ENCODE measurements at regions not wholly inside any gene's neighbourhood (a gene's known extent, or its start where the extent isn't known, plus 50 kb on each side); places are given as distances from the start of the nearest gene placed in this dataset.
"Not testable (repeated sequence)": the region's sequence is repeated elsewhere in the genome, so short reads cannot be mapped to it uniquely, and the experiment has no call there.

GRCh38 chr5:87007737-87008136 lies 259.9 kb upstream of the RASA1 start:
- Mint-ChIP-seq H3K27ac (no peak overlapping the region), H3K36me3 (no peaks in the 10 kb centered on the region), H3K9me3 (no peaks in the 10 kb centered on the region), H3K4me1 (no peaks in the 10 kb centered on the region), H3K4me3 (no peak overlapping the region), H3K27me3 (peaks cover 2% of the 10 kb centered on the region)

DNA sequence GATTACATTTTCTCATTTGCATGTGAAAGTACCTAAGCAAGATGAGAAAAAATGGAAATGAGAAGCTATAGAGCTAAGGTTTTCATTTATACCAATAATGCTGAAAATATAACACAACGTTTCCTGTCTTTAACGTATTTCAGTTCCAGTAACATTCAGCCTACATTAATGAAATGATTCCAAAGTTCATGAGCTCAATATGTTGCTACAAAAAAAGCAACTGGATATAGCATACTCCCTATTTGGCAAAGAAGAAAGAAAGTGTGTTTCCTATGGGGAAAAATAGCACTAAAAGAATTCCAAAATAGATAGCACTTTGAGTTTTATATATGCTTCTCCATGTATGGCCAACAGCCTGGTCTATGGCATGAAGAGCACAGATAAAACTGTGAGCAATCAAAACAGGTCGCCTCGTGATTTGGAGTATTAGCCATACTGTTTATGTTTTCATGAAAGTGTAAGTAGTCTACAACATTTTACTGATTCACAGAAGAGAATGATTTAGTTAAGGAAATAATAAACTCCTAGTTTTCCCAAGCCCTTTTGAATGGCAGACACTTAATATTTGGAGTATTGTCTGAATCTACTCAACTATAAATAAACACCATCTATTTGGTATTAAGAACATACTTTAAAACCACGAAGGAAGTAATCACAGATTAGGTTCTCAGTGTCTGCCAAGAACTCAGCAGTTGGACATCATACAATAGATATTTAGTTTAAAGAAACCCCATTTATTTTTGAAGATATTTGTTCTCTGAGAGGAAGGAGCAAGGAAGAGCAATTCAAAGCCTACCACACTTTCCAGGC lies 258.7 kb upstream of the RASA1 start:
- no peaks in the 10 kb centered on the region for H3K9me3 Mint-ChIP-seq
- H3K27ac Mint-ChIP-seq, result no peak overlapping the region
- H3K4me1 Mint-ChIP-seq, result no peaks in the 10 kb centered on the region
- H3K27me3 Mint-ChIP-seq, result no peaks in the 10 kb centered on the region
- H3K36me3 Mint-ChIP-seq, result no peaks in the 10 kb centered on the region
- H3K4me3 Mint-ChIP-seq, result no peak overlapping the region

DNA sequence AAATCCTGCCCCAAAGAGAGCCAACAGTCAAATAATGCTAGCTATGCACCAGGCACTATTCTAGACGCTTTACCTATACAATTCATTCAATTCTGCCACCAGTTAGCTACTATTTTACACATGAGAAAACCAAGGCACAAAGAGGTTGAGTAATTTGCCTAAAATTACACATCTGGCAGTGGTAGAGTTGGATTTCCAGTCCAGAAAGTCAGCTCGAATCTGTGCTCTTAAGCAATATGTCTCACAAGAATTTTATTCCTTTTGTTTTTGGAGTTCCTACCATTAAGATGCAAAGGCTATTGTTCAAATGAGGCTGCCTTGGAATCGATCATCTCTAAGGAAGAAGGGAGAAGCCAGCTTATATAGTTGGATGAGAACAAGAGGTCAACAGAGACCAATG lies 256.9 kb upstream of the RASA1 start:
- Mint-ChIP-seq H3K9me3 (no peaks in the 10 kb centered on the region), H3K27me3 (no peaks in the 10 kb centered on the region), H3K36me3 (no peaks in the 10 kb centered on the region), H3K4me1 (no peaks in the 10 kb centered on the region), H3K27ac (no peak overlapping the region), H3K4me3 (no peak overlapping the region)

DNA sequence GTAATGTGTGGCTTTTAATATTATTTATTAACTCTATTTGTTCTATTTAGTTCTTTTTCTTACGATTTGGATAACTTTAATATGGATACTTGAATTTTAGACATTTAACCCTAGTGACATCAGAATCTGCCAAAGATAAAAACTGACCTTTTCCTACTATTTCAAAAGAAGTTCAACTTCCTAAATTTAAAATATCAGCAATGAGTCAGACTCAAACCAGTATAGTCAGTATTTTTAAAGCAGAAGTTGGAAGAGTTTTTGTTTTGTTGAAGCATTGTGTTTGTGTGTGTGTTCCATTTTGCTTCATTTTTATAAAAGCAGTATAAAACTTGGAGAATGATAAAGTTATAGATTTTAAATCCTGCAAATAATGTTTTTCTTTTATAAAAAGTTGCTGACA lies 251.8 kb upstream of the RASA1 start:
- H3K9me3 Mint-ChIP-seq, result no peaks in the 10 kb centered on the region
- no peaks in the 10 kb centered on the region for H3K36me3 Mint-ChIP-seq
- peaks cover 0 to 9% (median 8%) of the 10 kb centered on the region in 3 donors for H3K4me1 Mint-ChIP-seq
- no peak overlapping the region for H3K4me3 Mint-ChIP-seq
- H3K27me3 Mint-ChIP-seq, result no peaks in the 10 kb centered on the region
- H3K27ac Mint-ChIP-seq, result no peak overlapping the region

DNA sequence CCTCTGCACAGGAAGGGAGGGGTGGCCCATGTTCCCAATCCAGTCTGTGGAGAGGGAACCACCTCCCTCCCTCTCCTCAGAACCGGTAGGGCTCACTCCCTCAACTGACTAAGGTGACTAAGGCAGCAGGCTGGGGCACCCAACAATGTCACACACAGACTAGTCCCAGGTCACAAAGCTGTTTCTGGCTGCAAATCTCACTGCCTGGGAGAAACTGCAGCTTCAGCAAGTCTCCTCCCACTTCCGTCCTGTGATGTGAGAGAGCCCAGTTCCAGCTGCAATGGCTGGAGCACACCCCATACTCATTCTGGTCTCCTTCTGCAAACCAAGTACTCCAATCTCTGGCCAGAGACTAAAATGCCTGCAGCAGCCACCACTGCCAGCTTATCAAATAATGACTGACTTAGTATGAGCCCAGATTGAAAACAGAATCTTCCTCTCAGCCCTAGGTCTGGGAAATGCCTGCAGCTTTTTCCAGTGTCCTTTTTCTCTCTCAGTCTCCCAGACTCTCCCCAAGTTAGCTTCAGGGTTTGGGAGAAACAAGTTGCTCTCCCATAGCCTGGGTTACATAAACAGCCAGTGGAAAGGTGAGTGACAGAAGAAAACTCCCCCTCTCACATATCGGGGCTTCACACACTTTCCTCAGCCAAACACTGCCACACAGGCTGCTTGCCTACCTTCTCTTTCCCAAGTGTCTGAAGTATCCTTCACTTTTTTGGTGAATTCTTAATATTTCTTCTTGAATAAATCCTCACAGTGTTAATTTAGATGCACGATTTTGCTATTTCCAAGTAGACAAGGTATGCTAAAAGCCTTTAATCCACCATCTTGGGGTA lies 247.4 kb upstream of the RASA1 start:
- Mint-ChIP-seq H3K27me3 (peaks cover 4% of the 10 kb centered on the region), H3K4me1 (peaks cover 0 to 9% (median 8%) of the 10 kb centered on the region in 3 donors), H3K4me3 (peak overlapping the region in 1 of 4 donors; percentile 71), H3K36me3 (no peaks in the 10 kb centered on the region), H3K27ac (no peak overlapping the region), H3K9me3 (no peaks in the 10 kb centered on the region)

- Mint-ChIP-seq H3K27me3 (peaks cover 4% of the 10 kb centered on the region), H3K9me3 (no peaks in the 10 kb centered on the region), H3K36me3 (no peaks in the 10 kb centered on the region), H3K4me3 (no peak overlapping the region), H3K27ac (no peak overlapping the region), H3K4me1 (peaks cover 0 to 9% (median 8%) of the 10 kb centered on the region in 3 donors)
These were observed 245.3 kb upstream of the RASA1 start for GRCh38 chr5:87022415-87022814.

DNA sequence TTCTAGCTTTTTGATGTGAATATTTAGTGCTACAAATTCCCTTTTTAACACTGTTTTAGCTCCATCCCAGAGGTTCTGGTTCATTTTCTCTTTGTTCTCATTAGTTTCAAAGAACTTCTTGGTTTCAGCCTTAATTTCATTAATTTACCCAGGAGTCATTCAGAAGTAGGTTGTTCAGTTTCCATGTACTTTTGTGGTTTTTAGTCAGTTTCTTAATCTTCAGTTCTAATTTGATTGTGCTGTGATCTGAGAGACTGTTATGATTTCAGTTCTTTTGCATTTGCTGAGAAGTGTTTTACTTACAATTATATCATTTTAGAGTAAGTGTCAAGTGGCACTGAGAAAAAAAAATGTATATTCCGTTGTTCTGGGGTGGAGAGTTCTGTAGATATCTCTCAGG lies 240.1 kb upstream of the RASA1 start:
- Mint-ChIP-seq H3K4me3 (no peak overlapping the region), H3K36me3 (peaks cover 2% of the 10 kb centered on the region), H3K4me1 (peaks cover 3 to 10% (median 4%) of the 10 kb centered on the region in 3 donors), H3K27me3 (peaks cover 4% of the 10 kb centered on the region), H3K27ac (no peak overlapping the region), H3K9me3 (peaks cover 0 to 5% (median 1%) of the 10 kb centered on the region in 3 donors)

GRCh38 chr5:87029951-87030350 lies 237.7 kb upstream of the RASA1 start:
- no peak overlapping the region for H3K4me3 Mint-ChIP-seq
- peaks cover 0 to 5% (median 1%) of the 10 kb centered on the region in 3 donors for H3K9me3 Mint-ChIP-seq
- H3K36me3 Mint-ChIP-seq, result peaks cover 3% of the 10 kb centered on the region
- H3K4me1 Mint-ChIP-seq, result peaks cover 3 to 10% (median 4%) of the 10 kb centered on the region in 3 donors
- peaks cover 2% of the 10 kb centered on the region for H3K27me3 Mint-ChIP-seq
- H3K27ac Mint-ChIP-seq, result no peak overlapping the region

DNA sequence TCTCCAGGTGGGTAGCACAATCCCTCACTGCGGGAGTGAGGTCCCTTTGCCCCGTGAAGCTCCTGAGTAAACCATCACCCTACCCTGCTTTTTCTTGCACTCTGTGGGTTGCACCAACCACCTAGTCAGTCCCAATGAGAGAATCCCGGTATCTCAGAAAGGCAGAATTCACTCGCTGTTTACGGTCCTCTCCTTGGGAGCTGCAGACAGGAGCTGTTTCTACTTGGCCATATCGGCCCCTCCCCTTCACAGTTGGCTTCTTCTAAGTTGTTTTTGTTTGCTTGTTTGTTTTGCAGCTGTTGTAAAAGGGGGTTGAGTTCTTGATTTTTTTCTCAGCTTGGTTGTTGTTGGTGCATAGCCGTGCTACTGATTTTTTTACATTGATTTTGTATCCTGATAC lies 237.0 kb upstream of the RASA1 start:
- peaks cover 0 to 5% (median 1%) of the 10 kb centered on the region in 3 donors for H3K9me3 Mint-ChIP-seq
- no peak overlapping the region for H3K27ac Mint-ChIP-seq
- H3K36me3 Mint-ChIP-seq, result peaks cover 3% of the 10 kb centered on the region
- H3K27me3 Mint-ChIP-seq, result peaks cover 2% of the 10 kb centered on the region
- peaks cover 3 to 10% (median 4%) of the 10 kb centered on the region in 3 donors for H3K4me1 Mint-ChIP-seq
- no peak overlapping the region for H3K4me3 Mint-ChIP-seq

GRCh38 chr5:87034557-87034956 lies 233.1 kb upstream of the RASA1 start:
- H3K36me3 Mint-ChIP-seq, result peaks cover 3% of the 10 kb centered on the region
- H3K27ac Mint-ChIP-seq, result no peak overlapping the region
- H3K27me3 Mint-ChIP-seq, result peaks cover 1% of the 10 kb centered on the region
- H3K9me3 Mint-ChIP-seq, result peaks cover 0 to 2% (median 0%) of the 10 kb centered on the region in 3 donors
- H3K4me3 Mint-ChIP-seq, result no peak overlapping the region
- peaks cover 0 to 5% (median 4%) of the 10 kb centered on the region in 3 donors for H3K4me1 Mint-ChIP-seq

GRCh38 chr5:87042554-87042953 lies 225.1 kb upstream of the RASA1 start:
- no peak overlapping the region for H3K27ac Mint-ChIP-seq
- peaks cover 4% of the 10 kb centered on the region for H3K27me3 Mint-ChIP-seq
- H3K4me3 Mint-ChIP-seq, result no peak overlapping the region
- no peaks in the 10 kb centered on the region for H3K4me1 Mint-ChIP-seq
- peaks cover 7% of the 10 kb centered on the region for H3K36me3 Mint-ChIP-seq
- H3K9me3 Mint-ChIP-seq, result peaks cover 0 to 8% (median 0%) of the 10 kb centered on the region in 3 donors

DNA sequence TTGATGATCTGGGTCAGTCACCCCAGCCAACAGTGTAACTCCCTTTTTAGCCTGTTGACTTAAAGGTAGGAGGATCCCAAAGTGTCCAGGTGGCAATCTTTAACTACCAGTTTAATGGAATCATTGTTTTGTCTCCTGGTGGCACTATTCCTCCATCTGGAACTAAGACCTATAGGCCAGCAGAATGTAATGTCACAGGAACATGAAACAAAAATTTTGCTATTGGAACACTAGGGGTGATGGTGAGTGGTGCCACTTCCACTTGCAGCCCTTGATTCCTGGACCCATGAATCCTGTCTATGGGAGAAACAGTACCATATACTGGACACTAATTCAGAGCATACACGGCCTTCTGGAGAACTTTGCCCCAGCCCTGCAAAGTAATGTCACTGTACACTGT lies 219.5 kb upstream of the RASA1 start:
- Mint-ChIP-seq H3K4me3 (no peak overlapping the region), H3K4me1 (peaks cover 2 to 10% (median 4%) of the 10 kb centered on the region in 3 donors), H3K36me3 (peaks cover 4% of the 10 kb centered on the region), H3K27me3 (no peaks in the 10 kb centered on the region), H3K9me3 (peaks cover 3 to 8% (median 5%) of the 10 kb centered on the region in 3 donors), H3K27ac (peak overlapping the region in 1 of 3 donors; percentile 82)

- Mint-ChIP-seq H3K4me1 (peaks cover 2 to 12% (median 4%) of the 10 kb centered on the region in 3 donors), H3K4me3 (peak overlapping the region in 1 of 4 donors; percentile 41)
- not testable (repeated sequence) for H3K36me3 Mint-ChIP-seq, H3K9me3 Mint-ChIP-seq, H3K27ac Mint-ChIP-seq, H3K27me3 Mint-ChIP-seq
These were observed 218.7 kb upstream of the RASA1 start for GRCh38 chr5:87049012-87049411.

DNA sequence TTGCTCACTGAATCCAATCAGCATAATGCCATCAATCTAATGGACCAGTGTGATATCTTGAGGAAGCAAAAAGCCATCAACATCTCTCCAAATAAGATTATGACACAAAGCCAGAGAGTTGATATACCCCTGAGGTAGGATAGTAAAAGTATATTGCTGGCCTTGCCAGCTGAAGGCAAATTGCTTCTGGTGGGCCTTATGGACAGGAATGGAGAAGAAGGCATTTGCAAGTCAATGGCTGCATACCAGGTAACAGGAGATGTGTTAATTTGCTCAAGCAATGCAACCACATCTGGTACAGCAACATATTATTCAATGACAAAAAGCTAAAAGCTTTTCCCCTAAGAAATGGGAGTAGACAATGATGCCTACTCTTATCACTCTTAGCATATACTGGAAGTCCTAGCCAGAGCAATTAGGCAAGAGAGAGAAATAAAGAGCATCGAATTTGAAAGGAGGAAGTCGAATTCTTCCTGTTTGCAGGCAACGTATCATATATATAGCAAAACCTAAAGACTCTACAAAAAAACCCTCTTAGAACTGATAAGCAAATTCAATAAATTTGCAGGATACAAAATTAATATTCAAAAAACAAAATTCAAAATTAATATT lies 216.1 kb upstream of the RASA1 start:
- Mint-ChIP-seq H3K27ac (no peak overlapping the region), H3K9me3 (peaks cover 3 to 8% (median 4%) of the 10 kb centered on the region in 3 donors), H3K27me3 (no peaks in the 10 kb centered on the region)

GRCh38 chr5:87053146-87053545 lies 214.5 kb upstream of the RASA1 start:
- no peaks in the 10 kb centered on the region for H3K27me3 Mint-ChIP-seq
- peaks cover 4% of the 10 kb centered on the region for H3K36me3 Mint-ChIP-seq
- no peak overlapping the region for H3K27ac Mint-ChIP-seq
- no peak overlapping the region for H3K4me3 Mint-ChIP-seq
- H3K9me3 Mint-ChIP-seq, result peaks cover 3 to 8% (median 4%) of the 10 kb centered on the region in 3 donors
- peaks cover 2 to 16% (median 4%) of the 10 kb centered on the region in 3 donors for H3K4me1 Mint-ChIP-seq

More for the DNA sequence above, 216.1 kb upstream of the RASA1 start:
- H3K4me1 Mint-ChIP-seq, result peaks cover 2 to 16% (median 4%) of the 10 kb centered on the region in 3 donors
- no peak overlapping the region for H3K4me3 Mint-ChIP-seq
- H3K36me3 Mint-ChIP-seq, result peaks cover 4% of the 10 kb centered on the region

Data from IgD-negative memory B cell (primary cell).